ENCODE measurements at regions not wholly inside any gene's neighbourhood (a gene's known extent, or its start where the extent isn't known, plus 50 kb on each side); places are given as distances from the start of the nearest gene placed in this dataset.
"Not testable (repeated sequence)": the region's sequence is repeated elsewhere in the genome, so short reads cannot be mapped to it uniquely, and the experiment has no call there.

DNA sequence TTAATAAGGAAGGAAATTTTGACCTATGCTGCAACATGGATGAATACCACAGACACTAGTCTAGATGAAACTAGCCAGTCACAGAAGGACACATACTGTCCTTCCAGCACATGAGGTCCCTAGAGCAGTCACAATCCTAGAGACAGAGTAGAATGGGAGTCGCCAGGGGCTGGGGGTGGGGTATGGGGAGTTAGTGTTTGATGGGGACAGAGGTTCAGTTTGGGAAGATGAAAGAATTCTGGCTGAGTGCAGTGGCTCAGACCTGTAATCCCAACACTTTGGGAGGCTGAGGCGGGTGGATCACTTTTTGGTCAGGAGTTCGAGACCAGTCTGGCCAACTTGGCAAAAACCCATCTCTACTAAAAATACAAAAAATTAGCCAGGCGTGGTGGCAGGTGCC, 99.2 kb downstream of the TPRA1 start:
- no peaks in the 10 kb centered on the region for H3K4me1 ChIP-seq (ENCODE audit: control insufficient read depth in 1 of 2, insufficient read depth in 1 of 2, low read depth in 1 of 2, low read length in 1 of 2)
- H3K4me3 ChIP-seq (ENCODE audit: low read depth in 1 of 2, low read length in 1 of 2) = no peak overlapping the region
- peaks cover 5% of the 10 kb centered on the region for H3K27me3 ChIP-seq
- H3K27ac ChIP-seq = no peak overlapping the region
- TF ChIP-seq, protein P1, sequence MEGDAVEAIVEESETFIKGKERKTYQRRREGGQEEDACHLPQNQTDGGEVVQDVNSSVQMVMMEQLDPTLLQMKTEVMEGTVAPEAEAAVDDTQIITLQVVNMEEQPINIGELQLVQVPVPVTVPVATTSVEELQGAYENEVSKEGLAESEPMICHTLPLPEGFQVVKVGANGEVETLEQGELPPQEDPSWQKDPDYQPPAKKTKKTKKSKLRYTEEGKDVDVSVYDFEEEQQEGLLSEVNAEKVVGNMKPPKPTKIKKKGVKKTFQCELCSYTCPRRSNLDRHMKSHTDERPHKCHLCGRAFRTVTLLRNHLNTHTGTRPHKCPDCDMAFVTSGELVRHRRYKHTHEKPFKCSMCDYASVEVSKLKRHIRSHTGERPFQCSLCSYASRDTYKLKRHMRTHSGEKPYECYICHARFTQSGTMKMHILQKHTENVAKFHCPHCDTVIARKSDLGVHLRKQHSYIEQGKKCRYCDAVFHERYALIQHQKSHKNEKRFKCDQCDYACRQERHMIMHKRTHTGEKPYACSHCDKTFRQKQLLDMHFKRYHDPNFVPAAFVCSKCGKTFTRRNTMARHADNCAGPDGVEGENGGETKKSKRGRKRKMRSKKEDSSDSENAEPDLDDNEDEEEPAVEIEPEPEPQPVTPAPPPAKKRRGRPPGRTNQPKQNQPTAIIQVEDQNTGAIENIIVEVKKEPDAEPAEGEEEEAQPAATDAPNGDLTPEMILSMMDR (IDR thresholded peaks at IDR 0.05) = no peak
- H3K9me3 ChIP-seq = no peaks in the 10 kb centered on the region
- no peaks in the 10 kb centered on the region for H3K36me3 ChIP-seq

DNA sequence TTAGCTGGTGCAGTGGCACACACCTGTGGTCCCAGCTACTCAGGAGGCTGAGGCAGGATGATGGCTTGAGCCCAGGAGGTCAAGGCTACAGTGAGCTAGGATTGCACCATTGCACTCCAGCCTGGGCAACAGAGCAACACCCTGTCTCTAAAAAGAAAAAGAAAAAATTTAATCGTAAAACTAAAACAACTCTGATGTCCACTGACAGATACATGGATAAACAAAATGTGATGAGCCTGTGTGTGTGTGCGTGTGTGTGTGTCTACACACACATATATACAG, 99.6 kb downstream of the TPRA1 start:
- not testable (repeated sequence) for H3K27me3 ChIP-seq; H3K4me1 ChIP-seq (ENCODE audit: control insufficient read depth in 1 of 2, insufficient read depth in 1 of 2, low read depth in 1 of 2, low read length in 1 of 2); H3K4me3 ChIP-seq (ENCODE audit: low read depth in 1 of 2, low read length in 1 of 2); H3K36me3 ChIP-seq; H3K9me3 ChIP-seq; H3K27ac ChIP-seq

DNA sequence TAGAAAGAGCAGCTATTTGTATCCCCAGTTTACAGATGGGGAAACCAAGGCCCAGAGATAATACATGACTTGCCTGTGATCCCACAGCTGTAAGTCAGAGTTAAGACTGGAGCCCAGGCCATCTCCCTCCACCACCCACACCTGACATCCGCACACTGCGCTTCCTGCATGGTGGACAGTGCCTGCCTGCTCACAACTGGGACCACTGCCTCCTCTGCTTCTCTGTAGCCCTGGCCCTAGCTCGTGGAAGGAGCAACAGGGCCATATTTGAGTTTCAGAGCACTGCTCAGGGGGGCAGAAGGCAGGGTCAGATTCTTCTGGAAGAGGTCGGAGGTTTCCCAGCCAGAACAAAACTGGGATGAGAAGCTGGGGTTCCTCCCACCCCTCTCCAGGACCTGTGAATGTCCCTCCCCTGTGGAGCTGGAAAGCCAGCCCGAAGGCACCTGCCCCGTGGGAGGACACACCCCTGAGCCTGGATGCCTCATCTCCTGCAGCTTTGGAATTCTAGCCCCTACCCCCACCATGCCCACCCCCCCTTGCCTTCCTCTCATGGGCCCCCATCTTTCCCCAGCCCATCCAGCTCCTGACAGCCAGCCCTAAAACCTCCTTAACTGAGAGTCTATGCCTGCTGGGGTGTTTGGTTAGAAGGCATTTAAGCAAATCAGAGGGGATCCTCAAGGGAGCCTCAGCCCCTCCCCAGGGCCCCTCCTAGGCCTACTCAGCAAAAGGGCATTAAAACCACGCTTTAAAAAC, 100.1 kb downstream of the TPRA1 start:
- H3K4me3 ChIP-seq (ENCODE audit: low read depth in 1 of 2, low read length in 1 of 2) = no peak overlapping the region
- peaks cover 14% of the 10 kb centered on the region for H3K27me3 ChIP-seq
- no peaks in the 10 kb centered on the region for H3K4me1 ChIP-seq (ENCODE audit: control insufficient read depth in 1 of 2, insufficient read depth in 1 of 2, low read depth in 1 of 2, low read length in 1 of 2)
- no peaks in the 10 kb centered on the region for H3K36me3 ChIP-seq
- H3K9me3 ChIP-seq = no peaks in the 10 kb centered on the region
- TF ChIP-seq, protein P1 (IDR thresholded peaks at IDR 0.05) = no peak
- no peak overlapping the region for H3K27ac ChIP-seq

DNA sequence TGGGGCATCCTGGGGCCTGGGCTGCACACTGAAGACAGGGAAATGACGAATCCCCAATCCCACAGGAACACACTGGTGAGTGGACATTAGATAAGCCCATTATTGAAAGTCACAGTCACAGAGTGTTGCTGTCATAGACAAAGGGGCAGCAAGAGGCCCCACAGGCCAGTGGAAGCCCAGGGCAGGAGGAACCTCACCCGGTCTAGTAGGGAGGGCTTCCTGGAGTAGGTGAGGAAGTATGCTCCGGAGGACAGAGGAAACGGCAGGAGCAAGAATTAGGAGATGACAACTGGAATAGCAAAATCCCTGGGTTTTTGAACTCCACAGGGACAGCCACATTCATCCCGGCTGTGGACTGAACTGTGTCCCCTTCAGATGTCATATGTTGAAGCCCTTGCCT, 101.2 kb downstream of the TPRA1 start:
- no peak overlapping the region for H3K4me3 ChIP-seq (ENCODE audit: low read depth in 1 of 2, low read length in 1 of 2)
- TF ChIP-seq, protein P1 (IDR thresholded peaks at IDR 0.05) = no peak
- no peaks in the 10 kb centered on the region for H3K9me3 ChIP-seq
- H3K36me3 ChIP-seq = no peaks in the 10 kb centered on the region
- peaks cover 25% of the 10 kb centered on the region for H3K27me3 ChIP-seq
- no peak overlapping the region for H3K27ac ChIP-seq
- no peaks in the 10 kb centered on the region for H3K4me1 ChIP-seq (ENCODE audit: control insufficient read depth in 1 of 2, insufficient read depth in 1 of 2, low read depth in 1 of 2, low read length in 1 of 2)

DNA sequence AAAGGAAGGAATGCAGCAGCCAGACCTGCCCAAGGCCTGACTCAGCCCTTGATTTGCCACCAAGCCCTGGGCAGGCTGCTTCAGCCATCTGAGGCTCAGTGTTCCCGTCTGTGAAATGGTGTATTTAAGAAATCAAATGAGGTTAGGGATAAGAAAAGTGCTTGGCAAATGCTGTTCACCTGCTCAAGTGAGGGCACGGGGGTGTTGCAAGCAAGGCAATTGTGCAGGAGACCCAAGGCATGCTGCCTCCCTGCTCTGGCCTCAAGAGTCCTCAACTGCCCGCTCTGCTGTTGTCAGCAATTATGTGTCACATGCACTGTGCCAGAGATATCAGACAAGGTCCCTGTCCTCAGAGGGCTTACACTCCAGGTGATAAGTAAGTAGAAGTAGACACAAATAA, 101.8 kb downstream of the TPRA1 start:
- H3K27ac ChIP-seq = no peak overlapping the region
- H3K4me3 ChIP-seq (ENCODE audit: low read depth in 1 of 2, low read length in 1 of 2) = no peak overlapping the region
- H3K36me3 ChIP-seq = no peaks in the 10 kb centered on the region
- no peaks in the 10 kb centered on the region for H3K9me3 ChIP-seq
- H3K4me1 ChIP-seq (ENCODE audit: control insufficient read depth in 1 of 2, insufficient read depth in 1 of 2, low read depth in 1 of 2, low read length in 1 of 2) = no peaks in the 10 kb centered on the region
- H3K27me3 ChIP-seq = peaks cover 31% of the 10 kb centered on the region
- TF ChIP-seq, protein P1 (IDR thresholded peaks at IDR 0.05) = no peak

DNA sequence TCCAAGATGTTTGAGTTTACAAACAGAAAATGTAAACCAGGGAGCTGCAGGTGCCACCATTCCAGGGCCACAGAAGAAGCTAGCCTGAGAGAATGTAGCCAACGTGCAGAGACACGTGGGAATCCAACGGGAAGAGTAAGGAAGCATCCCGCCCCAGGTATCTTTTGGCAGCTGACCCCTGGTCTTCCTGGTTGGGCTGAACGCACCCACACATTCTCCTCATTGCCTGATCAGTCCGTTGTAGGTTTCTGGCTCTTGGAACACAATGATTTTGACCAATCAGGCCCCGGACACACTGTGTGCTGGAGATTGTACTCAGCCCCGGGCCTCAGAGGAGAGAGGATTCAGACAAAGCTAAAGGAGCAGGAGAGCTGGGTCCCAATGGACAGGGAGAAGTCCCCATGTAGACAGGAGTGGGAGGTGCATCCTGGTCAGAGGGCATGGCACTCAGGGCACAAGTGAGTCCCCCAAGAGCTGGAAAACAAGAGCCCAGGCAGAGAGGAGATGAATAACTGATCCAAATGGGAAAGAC, 102.3 kb downstream of the TPRA1 start:
- Histone ChIP-seq H3K36me3 (no peaks in the 10 kb centered on the region), H3K9me3 (no peaks in the 10 kb centered on the region), H3K4me1 (ENCODE audit: control insufficient read depth in 1 of 2, insufficient read depth in 1 of 2, low read depth in 1 of 2, low read length in 1 of 2) (no peaks in the 10 kb centered on the region), H3K27me3 (peaks cover 36% of the 10 kb centered on the region), H3K4me3 (ENCODE audit: low read depth in 1 of 2, low read length in 1 of 2) (no peak overlapping the region), H3K27ac (no peak overlapping the region)
- TF ChIP-seq, protein P1 (IDR thresholded peaks at IDR 0.05) = no peak

All from neutrophil (primary cell).